HL-60 (cell line): ENCODE measurements at regions not wholly inside any gene's neighbourhood (a gene's known extent, or its start where the extent isn't known, plus 50 kb on each side); places are given as distances from the start of the nearest gene placed in this dataset.

Experiments used
- POLR2AphosphoS5 ChIP-seq: IDR thresholded peaks from 2 replicates; pipeline ENCODE4 v1.6.1; 2012; ENCODE audit warnings: low read depth
- TF ChIP-seq, protein P1 (sequence below): IDR thresholded peaks from one replicate; pipeline ENCODE4 v1.5.1; 2011; ENCODE audit warnings: low read length, control low read depth, inconsistent platforms; ENCODE audit not compliant: insufficient read depth

DNA sequence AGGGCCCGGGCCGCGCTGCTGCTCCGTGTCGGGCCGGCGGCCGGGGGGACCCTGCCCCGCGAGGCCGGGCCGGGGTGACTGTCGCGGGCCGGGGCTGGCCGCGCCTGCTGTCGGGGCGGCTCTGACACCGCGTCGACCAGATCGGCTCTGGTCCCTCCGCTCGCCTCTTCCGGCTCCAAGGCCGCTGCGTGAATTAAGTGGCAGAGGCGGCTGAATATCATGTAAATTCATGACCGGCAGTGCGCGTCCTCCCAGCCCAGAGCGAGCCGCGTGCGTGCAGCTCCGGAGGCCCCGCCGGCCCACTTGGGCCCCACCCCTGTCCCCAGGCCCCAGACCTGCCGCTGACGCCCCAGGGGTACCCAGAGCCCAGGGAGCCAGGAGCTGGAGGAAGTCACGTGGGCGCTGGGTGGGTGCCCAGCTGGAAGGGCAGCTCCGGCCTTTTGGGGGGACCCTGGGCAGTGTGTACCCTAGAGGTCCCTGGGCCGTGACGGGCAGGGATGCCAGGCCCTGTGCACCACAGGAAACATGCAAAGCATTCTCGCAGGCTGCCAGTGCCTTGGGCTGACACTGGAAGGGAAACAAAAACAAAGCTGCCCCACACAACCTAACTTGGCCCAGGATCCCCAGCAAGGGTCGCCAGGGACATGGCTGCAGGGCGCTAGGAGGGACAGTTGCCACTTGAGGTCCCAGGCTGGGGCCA is 584.0 kb upstream of the MKI67 start:
- TF ChIP-seq, protein P1, sequence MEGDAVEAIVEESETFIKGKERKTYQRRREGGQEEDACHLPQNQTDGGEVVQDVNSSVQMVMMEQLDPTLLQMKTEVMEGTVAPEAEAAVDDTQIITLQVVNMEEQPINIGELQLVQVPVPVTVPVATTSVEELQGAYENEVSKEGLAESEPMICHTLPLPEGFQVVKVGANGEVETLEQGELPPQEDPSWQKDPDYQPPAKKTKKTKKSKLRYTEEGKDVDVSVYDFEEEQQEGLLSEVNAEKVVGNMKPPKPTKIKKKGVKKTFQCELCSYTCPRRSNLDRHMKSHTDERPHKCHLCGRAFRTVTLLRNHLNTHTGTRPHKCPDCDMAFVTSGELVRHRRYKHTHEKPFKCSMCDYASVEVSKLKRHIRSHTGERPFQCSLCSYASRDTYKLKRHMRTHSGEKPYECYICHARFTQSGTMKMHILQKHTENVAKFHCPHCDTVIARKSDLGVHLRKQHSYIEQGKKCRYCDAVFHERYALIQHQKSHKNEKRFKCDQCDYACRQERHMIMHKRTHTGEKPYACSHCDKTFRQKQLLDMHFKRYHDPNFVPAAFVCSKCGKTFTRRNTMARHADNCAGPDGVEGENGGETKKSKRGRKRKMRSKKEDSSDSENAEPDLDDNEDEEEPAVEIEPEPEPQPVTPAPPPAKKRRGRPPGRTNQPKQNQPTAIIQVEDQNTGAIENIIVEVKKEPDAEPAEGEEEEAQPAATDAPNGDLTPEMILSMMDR: no peak
- TF ChIP-seq POLR2AphosphoS5: no peak
